Panc1 (cell line): ENCODE measurements at regions not wholly inside any gene's neighbourhood (a gene's known extent, or its start where the extent isn't known, plus 50 kb on each side); places are given as distances from the start of the nearest gene placed in this dataset.

Experiments used
- ATAC-seq: fragments of 200-7000 bp; cut with Tn5 transposase; 2 replicates; pipeline ENCODE4 v1.9.1; 2020; ENCODE audit warnings: mild to moderate bottlenecking, moderate library complexity
- BruUV-seq: library from RNA; stranded (reverse); fragments of 400-500 nt; replicated peaks from 2 replicates; lab custom pipeline; 2021; lab: Mats Ljungman, UMichigan
- CTCF ChIA-PET: fragments of 300-600 bp; sonication (Branson Sonifier 250); formaldehyde crosslinking; loops from one replicate; lab custom pipeline; 2022; ENCODE audit warnings: antibody characterized with exemption; lab: Charles Lee
- POLR2A ChIA-PET: fragments of 300-600 bp; sonication (Branson Sonifier 250); formaldehyde crosslinking; loops from one replicate; lab custom pipeline; 2022; ENCODE audit warnings: antibody characterized with exemption; lab: Charles Lee
- DNase-seq: peaks from one replicate; pipeline ENCODE4 v3.0.0-alpha.2; 2010; ENCODE audit warnings: low read depth, low spot score
- H3K27ac ChIP-seq: 2 replicates; pipeline ENCODE4 v1.5.1; 2011; ENCODE audit warnings: mild to moderate bottlenecking, low read length, inconsistent platforms
- H3K27me3 ChIP-seq: fragments of 200-500 bp; sonication (Bioruptor generic); 2 replicates; pipeline ENCODE4 v1.6.0; 2014; ENCODE audit warnings: low read length, inconsistent platforms; ENCODE audit not compliant: control insufficient read depth, insufficient read depth
- H3K36me3 ChIP-seq: fragments of 200-500 bp; sonication (Bioruptor generic); 2 replicates; pipeline ENCODE4 v1.5.1; 2014; ENCODE audit warnings: inconsistent platforms, mild to moderate bottlenecking, low read length, moderate library complexity; ENCODE audit not compliant: control insufficient read depth, insufficient read depth
- H3K4me1 ChIP-seq: 2 replicates; pipeline ENCODE4 v1.5.1; 2011; ENCODE audit warnings: inconsistent platforms, mild to moderate bottlenecking, low read length, moderate library complexity; ENCODE audit not compliant: control insufficient read depth, insufficient read depth
- H3K4me3 ChIP-seq, 2 experiments: 2 replicates each; pipeline ENCODE4 v1.5.1; 2011 to 2012; ENCODE audit warnings: low read depth in 2 of 2, low read length in 2 of 2, mild to moderate bottlenecking in 2 of 2, inconsistent platforms in 1 of 2, moderate library complexity in 1 of 2
- H3K9me3 ChIP-seq: fragments of 200-500 bp; sonication (Bioruptor generic); 2 replicates; pipeline ENCODE4 v1.5.1; 2014; ENCODE audit warnings: low read depth, mild to moderate bottlenecking, inconsistent platforms, low read length, moderate library complexity; ENCODE audit not compliant: control insufficient read depth, insufficient read depth
- CTCF ChIP-seq: fragments of 450-650 bp; IDR thresholded peaks from 2 replicates; pipeline ENCODE4 v1.5.1; 2017; ENCODE audit warnings: mild to moderate bottlenecking
- POLR2AphosphoS5 ChIP-seq: IDR thresholded peaks from 2 replicates; pipeline ENCODE4 v1.6.1; 2012; ENCODE audit warnings: mild to moderate bottlenecking, low read depth, low read length, moderate library complexity
- REST ChIP-seq, 2 experiments: IDR thresholded peaks; 2 replicates each; pipeline ENCODE4 v1.6.1; 2011 to 2012; ENCODE audit warnings: low read depth in 2 of 2, control low read depth in 1 of 2, low read length in 1 of 2, mild to moderate bottlenecking in 1 of 2, moderate library complexity in 1 of 2; ENCODE audit not compliant: insufficient read depth in 1 of 2
- SIN3A ChIP-seq: IDR thresholded peaks from 2 replicates; pipeline ENCODE4 v1.6.1; 2012; ENCODE audit warnings: low read depth, mild to moderate bottlenecking, low read length, moderate library complexity, borderline replicate concordance; ENCODE audit not compliant: insufficient read depth
- TCF7L2 ChIP-seq: IDR thresholded peaks from 2 replicates; pipeline ENCODE4 v1.6.1; 2011; ENCODE audit warnings: mild to moderate bottlenecking, low read depth, low read length, inconsistent platforms
- in situ Hi-C: cut with HindIII; loops from 2 replicates; pipeline ENCODE4 v1.10.0; 2016; ENCODE audit warnings: low sequenced_read_pairs, low pct_unique_long_range_greater_than_20kb
- intact Hi-C: fragments of 100-400 bp; cut with micrococcal nuclease; formaldehyde crosslinking; loops from one replicate; pipeline ENCODE4 v1.10.0; 2022; ENCODE audit not compliant: unreplicated experiment

DNA sequence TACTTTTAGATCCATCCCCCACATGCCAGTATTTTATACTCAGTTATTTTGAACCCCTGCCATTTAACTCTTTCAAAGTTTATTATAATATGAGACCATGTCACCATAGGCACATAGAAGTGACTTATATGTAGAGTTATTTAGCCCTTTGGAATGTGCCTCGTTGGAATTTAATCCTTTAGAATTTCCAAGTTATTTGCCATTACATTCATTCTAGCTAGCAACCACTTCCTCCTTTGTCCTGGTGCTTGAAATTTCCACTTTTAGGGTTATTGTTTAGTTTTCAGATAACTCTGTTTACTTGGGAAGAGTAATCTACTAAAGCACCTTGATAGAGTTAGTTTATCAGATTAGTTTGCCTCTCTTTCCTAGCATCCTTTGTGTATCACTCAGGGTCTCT lies 82.8 kb upstream of the TLE1 start:
- POLR2A ChIA-PET, result no interaction called here
- no peak for DNase-seq
- no peak for TF ChIP-seq TCF7L2
- TF ChIP-seq POLR2AphosphoS5, result no peak
- TF ChIP-seq SIN3A, result no peak
- no peak for TF ChIP-seq CTCF
- no peak for TF ChIP-seq REST (IDR thresholded peaks at IDR 0.05; ENCODE audit: insufficient read depth in 1 of 2, low read depth in 2 of 2, low read length in 1 of 2)
- CTCF ChIA-PET, result no interaction called here
- no peaks in the 10 kb centered on the region for H3K9me3 ChIP-seq
- ATAC-seq, result no peak
- H3K27me3 ChIP-seq, result no peaks in the 10 kb centered on the region
- intact Hi-C loops (no loop called here), in situ Hi-C loops (no loop called here)
- no peak overlapping the region for H3K4me3 ChIP-seq
- H3K27ac ChIP-seq, result no peak overlapping the region
- no peaks in the 10 kb centered on the region for H3K36me3 ChIP-seq
- no TSS peak for BruUV-seq
- no peaks in the 10 kb centered on the region for H3K4me1 ChIP-seq

DNA sequence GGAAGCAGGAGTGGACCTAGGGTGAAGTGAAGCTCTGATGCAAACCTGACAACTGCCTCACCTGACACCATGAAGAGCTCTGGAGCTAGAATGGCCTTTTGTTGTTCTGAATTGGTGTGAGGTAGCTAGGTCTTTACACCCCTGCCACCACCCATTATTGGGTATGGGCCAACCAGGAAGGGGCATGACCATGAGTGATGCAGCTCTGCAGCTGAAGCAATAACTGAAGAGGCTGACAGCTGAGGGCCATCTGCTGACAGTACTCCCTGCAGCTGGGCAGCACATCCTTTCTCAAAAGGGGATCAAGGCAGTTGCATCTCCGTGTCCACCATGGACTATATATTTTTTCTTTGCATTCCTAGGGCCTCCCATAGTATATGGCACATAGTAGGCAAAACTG lies 87.0 kb upstream of the TLE1 start:
- H3K27me3 ChIP-seq, result no peaks in the 10 kb centered on the region
- in situ Hi-C loops (no loop called here), intact Hi-C loops (no loop called here)
- no peak overlapping the region for H3K4me3 ChIP-seq
- TF ChIP-seq REST (IDR thresholded peaks at IDR 0.05; ENCODE audit: insufficient read depth in 1 of 2, low read depth in 2 of 2, low read length in 1 of 2) (no peak), TCF7L2 (no peak), POLR2AphosphoS5 (no peak), SIN3A (no peak), CTCF (no peak)
- no TSS peak for BruUV-seq
- H3K27ac ChIP-seq, result no peak overlapping the region
- no peak for ATAC-seq
- CTCF ChIA-PET, result no interaction called here
- no peaks in the 10 kb centered on the region for H3K36me3 ChIP-seq
- DNase-seq, result no peak
- POLR2A ChIA-PET, result no interaction called here
- H3K4me1 ChIP-seq, result no peaks in the 10 kb centered on the region
- no peaks in the 10 kb centered on the region for H3K9me3 ChIP-seq
